Keratinocyte (primary cell): ENCODE measurements at regions not wholly inside any gene's neighbourhood (a gene's known extent, or its start where the extent isn't known, plus 50 kb on each side); places are given as distances from the start of the nearest gene placed in this dataset.
"Not testable (repeated sequence)": the region's sequence is repeated elsewhere in the genome, so short reads cannot be mapped to it uniquely, and the experiment has no call there.

Experiments used
- DNase-seq: peaks from one replicate; pipeline ENCODE4 v3.0.0-alpha.2; 2011; ENCODE audit warnings: low read depth, missing footprints, low spot score
- FAIRE-seq: peaks from 2 replicates; lab custom pipeline; 2011; peaks lifted over from hg19 to GRCh38; lab: Jason Lieb, UNC
- H2AFZ ChIP-seq: 2 replicates; pipeline ENCODE4 v1.6.0; 2012; ENCODE audit warnings: low read length, control low read depth, inconsistent platforms; ENCODE audit not compliant: control insufficient read depth
- H3K27ac ChIP-seq: 2 replicates; pipeline ENCODE4 v1.5.1; 2011; ENCODE audit warnings: low read length; ENCODE audit not compliant: control insufficient read depth, insufficient read depth
- H3K27me3 ChIP-seq: 3 replicates; pipeline ENCODE4 v1.6.0; 2011; ENCODE audit warnings: low read length; ENCODE audit not compliant: control insufficient read depth, insufficient read depth; ENCODE audit errors: extremely low read depth
- H3K36me3 ChIP-seq, 2 experiments: 2 replicates in 1 of 2; 3 replicates in 1 of 2; pipeline ENCODE4 v1.5.1; 2011; ENCODE audit warnings: low read length in 2 of 2, mild to moderate bottlenecking in 1 of 2; ENCODE audit not compliant: control insufficient read depth in 2 of 2, insufficient read depth in 2 of 2; ENCODE audit errors: extremely low read depth in 1 of 2
- H3K4me1 ChIP-seq: 3 replicates; pipeline ENCODE4 v1.5.1; 2011; ENCODE audit warnings: low read length; ENCODE audit not compliant: control insufficient read depth, insufficient read depth; ENCODE audit errors: extremely low read depth
- H3K4me2 ChIP-seq: 3 replicates; pipeline ENCODE4 v1.6.0; 2011; ENCODE audit warnings: low read depth, low read length; ENCODE audit not compliant: control insufficient read depth, insufficient read depth; ENCODE audit errors: extremely low read depth
- H3K4me3 ChIP-seq, 3 experiments: fragments of 200-600 bp in 1 of 3; sonication (generic) in 1 of 3; 2 replicates in 2 of 3; 3 replicates in 1 of 3; pipeline ENCODE4 v1.5.1; 2011 to 2016; ENCODE audit warnings: low read length in 3 of 3, mild to moderate bottlenecking in 3 of 3, control low read depth in 2 of 3, inconsistent platforms in 1 of 3, low read depth in 1 of 3, mixed read lengths in 1 of 3, mixed run types in 1 of 3, moderate library complexity in 1 of 3; ENCODE audit not compliant: control insufficient read depth in 2 of 3, insufficient read depth in 2 of 3; ENCODE audit errors: extremely low read depth in 1 of 3
- H3K79me2 ChIP-seq: 2 replicates; pipeline ENCODE4 v1.6.0; 2012; ENCODE audit warnings: low read length; ENCODE audit not compliant: control insufficient read depth, insufficient read depth
- H3K9ac ChIP-seq: 3 replicates; pipeline ENCODE4 v1.6.0; 2011; ENCODE audit warnings: low read length; ENCODE audit not compliant: control insufficient read depth, insufficient read depth; ENCODE audit errors: extremely low read depth
- H3K9me1 ChIP-seq: 3 replicates; pipeline ENCODE4 v1.6.0; 2011; ENCODE audit warnings: low read length; ENCODE audit not compliant: control insufficient read depth, insufficient read depth; ENCODE audit errors: extremely low read depth
- H3K9me3 ChIP-seq: 2 replicates; pipeline ENCODE4 v1.5.1; 2012; ENCODE audit warnings: low read depth, low read length; ENCODE audit not compliant: control insufficient read depth
- H4K20me1 ChIP-seq: 3 replicates; pipeline ENCODE4 v1.6.0; 2011; ENCODE audit warnings: low read length; ENCODE audit not compliant: control insufficient read depth, insufficient read depth; ENCODE audit errors: extremely low read depth
- CTCF ChIP-seq, 3 experiments: IDR thresholded peaks in 1 of 3; conservative IDR thresholded peaks in 1 of 3; optimal IDR thresholded peaks in 1 of 3; 2 replicates in 2 of 3; 3 replicates in 1 of 3; pipeline versions ENCODE3 to v1.5.1; 2011; ENCODE audit warnings: low read length in 3 of 3, mild to moderate bottlenecking in 3 of 3, moderate library complexity in 2 of 3, control low read depth in 1 of 3, inconsistent platforms in 1 of 3; ENCODE audit not compliant: insufficient read depth in 2 of 3; ENCODE audit errors: extremely low read depth in 1 of 3
- EZH2 ChIP-seq: IDR thresholded peaks from one replicate; pipeline ENCODE4 v1.6.1; 2012; ENCODE audit warnings: inconsistent platforms, mild to moderate bottlenecking, low read length, moderate library complexity
- dilution Hi-C: fragments of 300-500 bp; cut with MboI; formaldehyde crosslinking; loops from one replicate; pipeline ENCODE4 v1.7.0; 2020; ENCODE audit warnings: low sequenced_read_pairs; ENCODE audit not compliant: extremely low pct_ligation_motif_present

- no peak for FAIRE-seq
- TF ChIP-seq CTCF (optimal IDR thresholded peaks at IDR 0.05 in 1 of 3, IDR thresholded peaks at IDR 0.05 in 1 of 3, conservative IDR thresholded peaks at IDR 0.05 in 1 of 3; ENCODE audit: extremely low read depth in 1 of 3, insufficient read depth in 2 of 3, low read length in 3 of 3): no peak
- TF ChIP-seq EZH2: no peak
- H3K9me3 ChIP-seq: no peaks in the 10 kb centered on the region
Measured at GRCh38 chr9:38243993-38244392, 148.5 kb upstream of the ALDH1B1 start.

GRCh38 chr9:38242151-38242550, 150.4 kb upstream of the ALDH1B1 start:
- H3K9me3 ChIP-seq, H4K20me1 ChIP-seq, H3K27me3 ChIP-seq, DNase-seq, FAIRE-seq, dilution Hi-C loops, H3K4me2 ChIP-seq, H3K4me3 ChIP-seq, H3K9me1 ChIP-seq, H3K79me2 ChIP-seq, H3K9ac ChIP-seq, H3K27ac ChIP-seq, H2AFZ ChIP-seq, H3K36me3 ChIP-seq, H3K4me1 ChIP-seq: not testable (repeated sequence)

More at GRCh38 chr9:38243993-38244392, 148.5 kb upstream of the ALDH1B1 start:
- dilution Hi-C loops: no loop called here
- H3K4me2 ChIP-seq: no peak overlapping the region
- no peak for DNase-seq
- no peak overlapping the region for H3K27ac ChIP-seq
- H3K4me3 ChIP-seq: no peak overlapping the region
- no peaks in the 10 kb centered on the region for H3K79me2 ChIP-seq
- no peak overlapping the region for H3K9ac ChIP-seq
- no peaks in the 10 kb centered on the region for H3K9me1 ChIP-seq
- H3K36me3 ChIP-seq: no peaks in the 10 kb centered on the region
- H3K4me1 ChIP-seq: no peaks in the 10 kb centered on the region
- no peaks in the 10 kb centered on the region for H4K20me1 ChIP-seq
- H2AFZ ChIP-seq: no peak overlapping the region
- no peaks in the 10 kb centered on the region for H3K27me3 ChIP-seq

DNA sequence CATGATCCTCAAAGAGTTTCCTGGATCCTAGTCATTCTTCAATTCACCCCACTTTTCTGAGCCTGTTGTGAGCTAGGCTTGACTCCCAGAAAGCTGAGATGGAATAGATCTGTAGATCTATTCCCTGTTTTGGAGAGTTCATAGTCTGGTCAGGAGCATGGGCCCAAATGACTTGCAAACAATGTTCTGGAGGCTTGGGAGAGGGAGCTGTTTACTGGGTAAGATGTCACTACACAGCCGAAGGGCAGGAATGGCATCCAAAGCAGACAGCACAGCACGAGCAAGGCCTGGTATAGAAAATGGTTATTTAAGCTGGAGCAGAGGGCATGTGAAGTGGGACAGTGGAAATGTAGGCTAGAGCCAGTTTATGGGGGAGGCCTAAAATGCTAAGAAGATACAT, 152.5 kb upstream of the ALDH1B1 start:
- Histone ChIP-seq H4K20me1 (no peaks in the 10 kb centered on the region), H3K27me3 (peaks cover 3% of the 10 kb centered on the region), H3K79me2 (no peaks in the 10 kb centered on the region), H2AFZ (no peak overlapping the region), H3K4me1 (no peaks in the 10 kb centered on the region), H3K9ac (no peak overlapping the region), H3K4me2 (no peak overlapping the region), H3K27ac (no peak overlapping the region), H3K4me3 (no peak overlapping the region), H3K9me1 (no peaks in the 10 kb centered on the region), H3K36me3 (no peaks in the 10 kb centered on the region), H3K9me3 (no peaks in the 10 kb centered on the region)
- FAIRE-seq (no peak), DNase-seq (no peak)
- dilution Hi-C loops: no loop called here
- TF ChIP-seq CTCF (optimal IDR thresholded peaks at IDR 0.05 in 1 of 3, IDR thresholded peaks at IDR 0.05 in 1 of 3, conservative IDR thresholded peaks at IDR 0.05 in 1 of 3; ENCODE audit: extremely low read depth in 1 of 3, insufficient read depth in 2 of 3, low read length in 3 of 3) (no peak), EZH2 (no peak)
